ENCODE measurements at regions not wholly inside any gene's neighbourhood (a gene's known extent, or its start where the extent isn't known, plus 50 kb on each side); places are given as distances from the start of the nearest gene placed in this dataset.

DNA sequence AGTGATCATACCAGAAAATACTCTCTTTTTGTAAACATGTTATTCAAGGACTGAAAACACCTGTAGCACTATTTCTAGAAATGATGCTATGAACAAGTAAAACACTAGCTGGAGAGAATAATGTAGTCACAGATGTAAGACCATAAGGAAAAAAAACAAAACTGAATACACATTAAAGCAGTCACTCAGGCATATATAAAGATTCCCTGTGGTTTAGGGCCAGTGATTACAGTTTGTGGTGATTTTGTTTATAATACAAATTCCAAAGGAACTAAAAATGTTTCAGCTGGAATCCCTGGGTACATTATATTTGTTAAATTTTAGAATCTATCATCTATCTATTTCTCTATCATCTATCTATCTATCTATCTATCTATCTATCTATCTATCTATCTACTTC lies 777.8 kb upstream of the FRG1 start:
- Histone ChIP-seq H3K36me3 (ENCODE audit: control insufficient read depth in 2 of 2, insufficient read depth in 1 of 2, low read length in 2 of 2) (no peaks in the 10 kb centered on the region), H3K4me3 (ENCODE audit: low read depth, low read length) (no peak overlapping the region), H3K9me3 (ENCODE audit: control insufficient read depth, insufficient read depth, low read depth, low read length) (no peaks in the 10 kb centered on the region), H3K4me1 (ENCODE audit: control insufficient read depth, insufficient read depth, low read length) (peaks cover 5% of the 10 kb centered on the region), H3K27ac (ENCODE audit: extremely low read depth, low read depth, low read length) (no peak overlapping the region)
- TF ChIP-seq, protein P1, sequence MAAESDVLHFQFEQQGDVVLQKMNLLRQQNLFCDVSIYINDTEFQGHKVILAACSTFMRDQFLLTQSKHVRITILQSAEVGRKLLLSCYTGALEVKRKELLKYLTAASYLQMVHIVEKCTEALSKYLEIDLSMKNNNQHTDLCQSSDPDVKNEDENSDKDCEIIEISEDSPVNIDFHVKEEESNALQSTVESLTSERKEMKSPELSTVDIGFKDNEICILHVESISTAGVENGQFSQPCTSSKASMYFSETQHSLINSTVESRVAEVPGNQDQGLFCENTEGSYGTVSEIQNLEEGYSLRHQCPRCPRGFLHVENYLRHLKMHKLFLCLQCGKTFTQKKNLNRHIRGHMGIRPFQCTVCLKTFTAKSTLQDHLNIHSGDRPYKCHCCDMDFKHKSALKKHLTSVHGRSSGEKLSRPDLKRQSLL (tag by site-specific recombination; IDR thresholded peaks at IDR 0.05) = no peak
- TF ChIP-seq, protein P2, sequence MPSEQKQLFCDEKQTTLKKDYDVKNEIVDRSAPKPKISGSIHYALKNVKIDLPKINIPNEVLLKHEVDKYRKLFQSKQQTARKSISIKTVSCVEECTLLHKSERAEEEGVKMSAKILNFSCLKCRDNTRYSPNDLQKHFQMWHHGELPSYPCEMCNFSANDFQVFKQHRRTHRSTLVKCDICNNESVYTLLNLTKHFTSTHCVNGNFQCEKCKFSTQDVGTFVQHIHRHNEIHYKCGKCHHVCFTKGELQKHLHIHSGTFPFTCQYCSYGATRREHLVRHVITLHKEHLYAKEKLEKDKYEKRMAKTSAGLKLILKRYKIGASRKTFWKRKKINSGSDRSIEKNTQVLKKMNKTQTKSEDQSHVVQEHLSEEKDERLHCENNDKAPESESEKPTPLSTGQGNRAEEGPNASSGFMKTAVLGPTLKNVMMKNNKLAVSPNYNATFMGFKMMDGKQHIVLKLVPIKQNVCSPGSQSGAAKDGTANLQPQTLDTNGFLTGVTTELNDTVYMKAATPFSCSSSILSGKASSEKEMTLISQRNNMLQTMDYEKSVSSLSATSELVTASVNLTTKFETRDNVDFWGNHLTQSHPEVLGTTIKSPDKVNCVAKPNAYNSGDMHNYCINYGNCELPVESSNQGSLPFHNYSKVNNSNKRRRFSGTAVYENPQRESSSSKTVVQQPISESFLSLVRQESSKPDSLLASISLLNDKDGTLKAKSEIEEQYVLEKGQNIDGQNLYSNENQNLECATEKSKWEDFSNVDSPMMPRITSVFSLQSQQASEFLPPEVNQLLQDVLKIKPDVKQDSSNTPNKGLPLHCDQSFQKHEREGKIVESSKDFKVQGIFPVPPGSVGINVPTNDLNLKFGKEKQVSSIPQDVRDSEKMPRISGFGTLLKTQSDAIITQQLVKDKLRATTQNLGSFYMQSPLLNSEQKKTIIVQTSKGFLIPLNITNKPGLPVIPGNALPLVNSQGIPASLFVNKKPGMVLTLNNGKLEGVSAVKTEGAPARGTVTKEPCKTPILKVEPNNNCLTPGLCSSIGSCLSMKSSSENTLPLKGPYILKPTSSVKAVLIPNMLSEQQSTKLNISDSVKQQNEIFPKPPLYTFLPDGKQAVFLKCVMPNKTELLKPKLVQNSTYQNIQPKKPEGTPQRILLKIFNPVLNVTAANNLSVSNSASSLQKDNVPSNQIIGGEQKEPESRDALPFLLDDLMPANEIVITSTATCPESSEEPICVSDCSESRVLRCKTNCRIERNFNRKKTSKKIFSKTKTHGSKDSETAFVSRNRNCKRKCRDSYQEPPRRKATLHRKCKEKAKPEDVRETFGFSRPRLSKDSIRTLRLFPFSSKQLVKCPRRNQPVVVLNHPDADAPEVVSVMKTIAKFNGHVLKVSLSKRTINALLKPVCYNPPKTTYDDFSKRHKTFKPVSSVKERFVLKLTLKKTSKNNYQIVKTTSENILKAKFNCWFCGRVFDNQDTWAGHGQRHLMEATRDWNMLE (tag by site-specific recombination; conservative IDR thresholded peaks at IDR 0.05; ENCODE audit: low read depth) = no peak
- TF ChIP-seq ZEB2 (tag by site-specific recombination; IDR thresholded peaks at IDR 0.05) = no peak
- no peak for TF ChIP-seq ZNF423 (tag by site-specific recombination; IDR thresholded peaks at IDR 0.05)
- no peak for TF ChIP-seq ZNF596 (tag by site-specific recombination; IDR thresholded peaks at IDR 0.05)
- TF ChIP-seq ZNF843 (tag by site-specific recombination; IDR thresholded peaks at IDR 0.05) = no peak
- ChIA-PET CTCF (no interaction called here), POLR2A (no interaction called here)

DNA sequence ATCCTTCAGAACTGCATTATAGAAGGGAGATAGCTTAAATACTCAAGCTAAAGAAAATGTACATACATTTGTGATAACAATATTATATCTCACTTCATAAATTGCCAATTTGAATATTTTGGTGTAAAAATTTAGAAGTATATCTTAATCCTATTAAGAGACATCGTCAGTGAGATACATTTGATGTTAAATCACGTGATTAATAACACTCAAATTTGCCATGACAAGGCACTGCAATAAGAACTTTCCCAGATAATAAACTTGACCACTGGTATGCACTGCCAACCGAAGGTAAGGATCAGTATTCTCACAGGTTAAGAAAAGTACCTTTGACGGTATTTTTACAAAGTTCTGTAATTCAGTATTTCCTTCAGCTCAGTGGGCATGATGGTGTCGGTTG lies 764.7 kb upstream of the FRG1 start:
- H3K4me3 ChIP-seq (ENCODE audit: low read depth, low read length) = no peak overlapping the region
- CTCF ChIA-PET = no interaction called here
- POLR2A ChIA-PET = interaction anchor here (0.6 kb wide), 1 partner anchor 12 kb away, joined by 3 read pairs; no protein-coding TSS in a partner anchor
- no peaks in the 10 kb centered on the region for H3K9me3 ChIP-seq (ENCODE audit: control insufficient read depth, insufficient read depth, low read depth, low read length)
- H3K36me3 ChIP-seq (ENCODE audit: control insufficient read depth in 2 of 2, insufficient read depth in 1 of 2, low read length in 2 of 2) = no peaks in the 10 kb centered on the region
- H3K4me1 ChIP-seq (ENCODE audit: control insufficient read depth, insufficient read depth, low read length) = no peaks in the 10 kb centered on the region
- H3K27ac ChIP-seq (ENCODE audit: extremely low read depth, low read depth, low read length) = no peak overlapping the region
- no peak for TF ChIP-seq ZNF202 (tag by site-specific recombination; IDR thresholded peaks at IDR 0.05; ENCODE audit: borderline replicate concordance)
- TF ChIP-seq, protein P1 (tag by site-specific recombination; IDR thresholded peaks at IDR 0.05) = no peak
- TF ChIP-seq ZNF23 (tag by site-specific recombination; IDR thresholded peaks at IDR 0.05; ENCODE audit: borderline replicate concordance) = no peak
- no peak for TF ChIP-seq ZNF121 (tag by site-specific recombination; IDR thresholded peaks at IDR 0.05)
- no peak for TF ChIP-seq ZNF223 (tag by site-specific recombination; IDR thresholded peaks at IDR 0.05)
- no peak for TF ChIP-seq ZNF555 (tag by site-specific recombination; conservative IDR thresholded peaks at IDR 0.05)
- TF ChIP-seq ZFP3 (tag by site-specific recombination; IDR thresholded peaks at IDR 0.05; ENCODE audit: low read depth) = no peak
- no peak for TF ChIP-seq ZBTB48 (tag by site-specific recombination; IDR thresholded peaks at IDR 0.05)
- no peak for TF ChIP-seq ZNF830 (tag by site-specific recombination; IDR thresholded peaks at IDR 0.05; ENCODE audit: low read depth)
- no peak for TF ChIP-seq TRIM28 (IDR thresholded peaks at IDR 0.05; ENCODE audit: borderline replicate concordance, low read length)
- no peak for TF ChIP-seq KLF7 (tag by site-specific recombination; IDR thresholded peaks at IDR 0.05; ENCODE audit: borderline replicate concordance)
- TF ChIP-seq, protein P3, sequence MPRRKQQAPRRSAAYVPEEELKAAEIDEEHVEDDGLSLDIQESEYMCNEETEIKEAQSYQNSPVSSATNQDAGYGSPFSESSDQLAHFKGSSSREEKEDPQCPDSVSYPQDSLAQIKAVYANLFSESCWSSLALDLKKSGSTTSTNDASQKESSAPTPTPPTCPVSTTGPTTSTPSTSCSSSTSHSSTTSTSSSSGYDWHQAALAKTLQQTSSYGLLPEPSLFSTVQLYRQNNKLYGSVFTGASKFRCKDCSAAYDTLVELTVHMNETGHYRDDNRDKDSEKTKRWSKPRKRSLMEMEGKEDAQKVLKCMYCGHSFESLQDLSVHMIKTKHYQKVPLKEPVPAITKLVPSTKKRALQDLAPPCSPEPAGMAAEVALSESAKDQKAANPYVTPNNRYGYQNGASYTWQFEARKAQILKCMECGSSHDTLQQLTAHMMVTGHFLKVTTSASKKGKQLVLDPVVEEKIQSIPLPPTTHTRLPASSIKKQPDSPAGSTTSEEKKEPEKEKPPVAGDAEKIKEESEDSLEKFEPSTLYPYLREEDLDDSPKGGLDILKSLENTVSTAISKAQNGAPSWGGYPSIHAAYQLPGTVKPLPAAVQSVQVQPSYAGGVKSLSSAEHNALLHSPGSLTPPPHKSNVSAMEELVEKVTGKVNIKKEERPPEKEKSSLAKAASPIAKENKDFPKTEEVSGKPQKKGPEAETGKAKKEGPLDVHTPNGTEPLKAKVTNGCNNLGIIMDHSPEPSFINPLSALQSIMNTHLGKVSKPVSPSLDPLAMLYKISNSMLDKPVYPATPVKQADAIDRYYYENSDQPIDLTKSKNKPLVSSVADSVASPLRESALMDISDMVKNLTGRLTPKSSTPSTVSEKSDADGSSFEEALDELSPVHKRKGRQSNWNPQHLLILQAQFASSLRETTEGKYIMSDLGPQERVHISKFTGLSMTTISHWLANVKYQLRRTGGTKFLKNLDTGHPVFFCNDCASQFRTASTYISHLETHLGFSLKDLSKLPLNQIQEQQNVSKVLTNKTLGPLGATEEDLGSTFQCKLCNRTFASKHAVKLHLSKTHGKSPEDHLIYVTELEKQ (tag by site-specific recombination; IDR thresholded peaks at IDR 0.05; ENCODE audit: borderline replicate concordance) = no peak
- no peak for TF ChIP-seq ZNF776 (tag by site-specific recombination; IDR thresholded peaks at IDR 0.05; ENCODE audit: borderline replicate concordance)
- no peak for TF ChIP-seq ZNF626 (tag by site-specific recombination; IDR thresholded peaks at IDR 0.05)
- TF ChIP-seq, protein P4, sequence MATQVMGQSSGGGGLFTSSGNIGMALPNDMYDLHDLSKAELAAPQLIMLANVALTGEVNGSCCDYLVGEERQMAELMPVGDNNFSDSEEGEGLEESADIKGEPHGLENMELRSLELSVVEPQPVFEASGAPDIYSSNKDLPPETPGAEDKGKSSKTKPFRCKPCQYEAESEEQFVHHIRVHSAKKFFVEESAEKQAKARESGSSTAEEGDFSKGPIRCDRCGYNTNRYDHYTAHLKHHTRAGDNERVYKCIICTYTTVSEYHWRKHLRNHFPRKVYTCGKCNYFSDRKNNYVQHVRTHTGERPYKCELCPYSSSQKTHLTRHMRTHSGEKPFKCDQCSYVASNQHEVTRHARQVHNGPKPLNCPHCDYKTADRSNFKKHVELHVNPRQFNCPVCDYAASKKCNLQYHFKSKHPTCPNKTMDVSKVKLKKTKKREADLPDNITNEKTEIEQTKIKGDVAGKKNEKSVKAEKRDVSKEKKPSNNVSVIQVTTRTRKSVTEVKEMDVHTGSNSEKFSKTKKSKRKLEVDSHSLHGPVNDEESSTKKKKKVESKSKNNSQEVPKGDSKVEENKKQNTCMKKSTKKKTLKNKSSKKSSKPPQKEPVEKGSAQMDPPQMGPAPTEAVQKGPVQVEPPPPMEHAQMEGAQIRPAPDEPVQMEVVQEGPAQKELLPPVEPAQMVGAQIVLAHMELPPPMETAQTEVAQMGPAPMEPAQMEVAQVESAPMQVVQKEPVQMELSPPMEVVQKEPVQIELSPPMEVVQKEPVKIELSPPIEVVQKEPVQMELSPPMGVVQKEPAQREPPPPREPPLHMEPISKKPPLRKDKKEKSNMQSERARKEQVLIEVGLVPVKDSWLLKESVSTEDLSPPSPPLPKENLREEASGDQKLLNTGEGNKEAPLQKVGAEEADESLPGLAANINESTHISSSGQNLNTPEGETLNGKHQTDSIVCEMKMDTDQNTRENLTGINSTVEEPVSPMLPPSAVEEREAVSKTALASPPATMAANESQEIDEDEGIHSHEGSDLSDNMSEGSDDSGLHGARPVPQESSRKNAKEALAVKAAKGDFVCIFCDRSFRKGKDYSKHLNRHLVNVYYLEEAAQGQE (tag by site-specific recombination; IDR thresholded peaks at IDR 0.05) = no peak
- no peak for TF ChIP-seq ZNF585B (tag by site-specific recombination; IDR thresholded peaks at IDR 0.05)
